Activated CD4-positive, alpha-beta T cell treated with anti-CD3 and anti-CD28 coated beads, Interleukin-2, Interleukin-4, amounts not matched to agents 100 ng/mL and 50 ng/mL, durations not matched to agents 16 hours and 8 hours (primary cell): ENCODE measurements at regions not wholly inside any gene's neighbourhood (a gene's known extent, or its start where the extent isn't known, plus 50 kb on each side); places are given as distances from the start of the nearest gene placed in this dataset.

Experiments
- DNase-seq: peaks from one replicate; pipeline ENCODE4 v3.0.0-alpha.2; 2020; ENCODE audit warnings: low spot score

DNA sequence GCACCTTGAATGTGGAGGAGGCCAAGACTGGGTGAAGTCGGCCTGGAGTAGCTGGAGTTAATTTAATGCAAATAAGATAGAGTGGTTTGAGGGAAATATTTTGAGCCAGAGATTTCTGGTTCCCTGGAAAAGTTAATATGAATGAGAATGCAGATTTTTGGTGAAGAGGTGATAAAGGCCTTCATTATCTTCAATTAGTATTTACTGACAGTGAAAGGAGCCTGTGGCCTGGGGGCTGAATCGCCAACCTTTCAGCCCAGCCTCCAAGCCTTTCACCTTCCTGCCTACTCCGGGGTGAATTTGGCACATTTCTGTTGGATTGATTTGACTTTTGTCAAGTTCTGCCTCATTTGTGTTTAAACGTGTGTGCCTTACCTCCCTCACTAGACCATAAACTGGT is 147.8 kb downstream of the SOX2 start:
- no peak for DNase-seq

DNA sequence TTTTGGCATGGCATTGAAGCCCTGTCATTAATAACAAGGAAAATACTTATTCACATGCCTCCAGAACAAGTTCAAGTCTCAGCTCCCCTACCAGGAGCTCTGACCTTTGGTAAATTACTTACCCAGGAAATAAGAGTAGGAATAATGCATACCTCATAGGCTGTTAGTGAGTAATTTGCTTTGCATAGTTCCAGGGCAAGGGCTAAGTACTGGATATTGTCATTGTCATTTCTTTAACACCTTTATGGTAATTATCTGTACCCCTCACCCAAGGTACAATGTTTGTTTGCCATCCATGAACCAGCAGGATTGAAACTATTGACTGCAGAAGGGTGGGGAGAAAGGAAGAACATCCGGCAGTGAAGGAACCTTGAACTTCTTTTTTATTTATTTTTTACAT is 148.5 kb downstream of the SOX2 start:
- no peak for DNase-seq

DNA sequence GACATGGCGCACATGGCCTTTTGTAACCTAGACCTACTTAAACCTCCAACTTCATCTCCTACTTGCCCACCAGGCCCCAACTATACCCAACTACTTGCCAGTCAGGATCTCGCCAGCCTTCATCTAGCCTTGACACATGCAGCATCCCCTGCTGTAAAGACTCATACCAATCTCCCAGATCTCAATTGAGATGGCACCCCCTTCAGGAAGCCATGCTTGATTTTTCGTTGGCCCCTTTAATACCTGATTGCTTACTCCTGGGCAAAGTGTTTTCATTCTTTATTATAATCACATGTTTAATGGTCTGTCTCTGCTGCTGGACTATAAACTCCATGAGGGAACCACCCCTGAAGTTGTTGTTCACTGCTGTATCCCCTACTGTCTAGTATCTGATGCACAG is 150.8 kb downstream of the SOX2 start:
- DNase-seq: no peak

DNA sequence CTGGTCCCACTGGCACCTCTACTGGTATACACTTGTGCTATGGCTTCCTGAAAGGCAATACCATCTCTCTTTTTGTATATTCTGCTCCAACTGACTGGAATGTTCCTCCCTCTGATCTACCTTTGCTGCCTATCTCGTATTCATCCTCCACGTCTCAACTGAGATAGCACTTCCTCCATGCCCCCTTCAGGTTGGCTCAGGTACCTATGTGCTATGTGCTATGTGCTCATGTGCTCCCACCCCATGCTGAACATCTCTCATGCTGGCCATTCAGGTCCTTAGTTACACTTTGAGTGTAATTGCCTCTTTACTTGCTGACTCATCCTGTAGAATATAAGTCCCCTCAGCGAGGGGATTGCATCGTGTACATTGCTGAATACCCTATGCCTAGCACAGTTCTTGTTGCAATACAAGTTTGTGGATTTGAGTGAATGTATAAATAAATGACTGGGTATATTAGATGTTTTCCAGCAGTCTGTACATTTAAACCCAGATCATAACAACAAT is 156.9 kb downstream of the SOX2 start:
- DNase-seq: no peak

DNA sequence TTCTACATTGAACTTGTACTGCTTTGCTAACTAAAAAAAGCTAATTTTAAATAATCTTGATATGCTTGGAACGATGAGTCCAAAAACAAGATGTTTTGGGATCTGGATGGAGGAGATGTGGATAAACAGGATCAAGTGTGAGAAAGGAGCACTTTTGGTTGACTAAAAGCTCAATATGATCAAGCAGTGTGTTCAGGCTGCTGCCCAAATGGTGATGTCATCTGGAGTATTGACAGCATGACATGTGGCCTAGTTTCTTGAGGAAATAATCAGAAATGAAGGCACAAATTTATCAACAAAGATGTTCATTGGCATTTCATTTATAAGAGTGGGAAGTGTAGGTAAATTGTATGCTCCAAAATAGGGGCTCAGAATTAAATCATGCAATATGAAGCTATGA is 161.2 kb downstream of the SOX2 start:
- no peak for DNase-seq

DNA sequence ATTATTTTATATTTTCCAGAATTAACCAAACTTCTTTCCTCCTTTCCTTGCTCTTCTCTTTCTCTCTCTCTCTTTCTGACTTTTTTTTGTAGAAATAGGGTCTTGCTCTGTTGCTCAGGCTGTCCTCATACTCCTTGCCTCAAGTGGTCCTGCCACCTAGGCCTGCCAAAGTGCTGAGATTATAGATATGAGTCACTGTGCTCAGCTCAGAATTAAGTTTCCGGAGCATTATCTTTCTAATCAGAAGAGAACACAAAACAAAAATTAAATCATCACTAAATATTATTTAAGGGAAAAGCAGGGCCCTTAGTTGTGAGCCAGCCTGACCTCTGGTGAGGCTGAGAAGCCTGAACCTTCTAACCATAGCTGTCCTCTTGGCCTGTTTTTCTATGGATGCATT is 168.2 kb downstream of the SOX2 start:
- DNase-seq: no peak

DNA sequence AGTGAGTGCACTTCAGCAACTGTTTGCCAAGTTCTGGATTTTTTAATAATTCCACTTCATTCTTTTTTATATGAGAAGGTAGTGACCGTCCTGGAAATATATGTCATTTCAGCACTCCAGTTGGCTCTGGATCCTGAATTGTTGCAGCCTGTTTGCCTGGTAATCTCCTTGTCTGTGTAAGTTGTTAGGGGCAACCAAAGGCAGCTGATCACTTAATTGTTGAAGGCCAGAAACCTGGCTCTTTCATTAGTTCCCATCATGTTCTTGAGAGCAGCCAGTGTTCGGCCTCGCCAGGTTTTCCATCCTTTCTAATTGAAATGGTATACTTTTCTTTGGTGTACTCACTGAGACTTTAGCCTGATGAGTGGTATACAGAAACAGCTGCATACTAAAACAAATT is 168.6 kb downstream of the SOX2 start:
- no peak for DNase-seq

DNA sequence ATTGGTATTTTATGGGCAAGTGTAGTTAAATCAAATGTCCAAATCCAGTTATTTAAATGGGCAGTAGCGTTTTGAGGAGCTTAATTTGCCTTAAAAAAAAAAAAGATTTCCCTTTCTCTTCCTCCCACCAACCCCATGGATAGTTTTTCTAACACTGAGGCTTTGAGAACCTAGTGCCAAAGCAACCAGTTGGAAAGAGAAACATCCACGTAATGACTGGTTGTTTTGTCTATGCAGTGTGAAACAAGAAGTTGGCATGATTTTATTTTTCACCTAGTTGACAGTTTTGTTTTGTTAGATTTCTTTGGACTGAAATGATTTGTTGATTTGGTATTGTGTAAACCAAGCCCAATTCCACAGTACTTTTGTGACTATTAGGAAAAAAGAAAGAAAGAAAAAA is 170.0 kb downstream of the SOX2 start:
- DNase-seq: no peak

DNA sequence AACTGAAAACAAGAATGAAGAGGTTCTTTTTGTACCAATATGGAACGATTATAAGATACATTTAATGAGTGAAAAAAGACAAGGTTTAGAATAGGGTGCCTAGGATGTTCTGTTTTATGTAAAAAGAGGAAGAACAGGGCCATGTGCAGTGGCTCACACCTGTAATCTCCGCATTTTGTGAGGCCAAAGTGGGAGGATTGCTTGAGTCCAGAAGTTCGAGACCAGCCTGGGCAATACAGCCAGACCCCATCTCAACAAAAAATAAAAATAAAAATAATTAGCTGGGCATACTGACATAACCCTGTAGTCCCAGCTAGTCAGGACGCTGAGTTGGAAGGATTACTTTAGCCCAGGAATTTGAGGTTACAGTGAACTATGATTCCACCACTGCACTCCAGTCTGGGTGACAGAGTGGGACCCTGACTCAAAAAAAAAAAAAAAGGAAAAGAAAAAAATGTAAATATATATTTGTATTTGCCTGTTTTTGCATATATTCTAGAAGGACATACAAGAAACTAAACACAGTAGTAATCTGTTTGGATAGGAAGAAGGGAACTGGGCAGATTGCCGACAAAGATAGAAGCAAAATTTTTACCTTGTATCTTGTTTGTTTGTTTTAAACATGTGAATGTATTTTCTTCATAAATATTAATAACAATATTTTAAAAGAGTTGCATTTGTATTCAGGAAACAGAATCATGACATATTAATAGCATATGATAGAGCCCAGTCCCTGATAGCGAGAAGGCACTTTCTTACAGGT is 174.3 kb downstream of the SOX2 start:
- no peak for DNase-seq

DNA sequence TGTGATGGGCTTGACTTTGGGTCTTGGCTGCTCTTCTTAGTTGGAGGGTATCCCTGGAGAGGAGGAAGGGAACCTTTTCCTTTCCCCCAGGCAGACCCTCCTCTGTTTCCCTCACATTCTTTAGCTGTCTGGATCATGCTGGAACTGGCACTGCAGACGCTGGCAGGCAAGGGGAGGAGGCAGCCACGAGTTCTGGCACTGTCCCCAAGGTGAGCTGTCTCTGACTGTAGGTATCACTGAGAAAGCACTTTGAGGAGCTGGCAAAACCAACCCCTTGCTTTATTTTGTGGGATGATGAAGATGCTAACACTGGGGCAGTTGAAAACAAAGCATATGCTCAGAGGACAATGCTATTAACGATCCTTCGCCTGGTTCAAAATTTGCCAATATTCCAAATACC is 175.0 kb downstream of the SOX2 start:
- no peak for DNase-seq

DNA sequence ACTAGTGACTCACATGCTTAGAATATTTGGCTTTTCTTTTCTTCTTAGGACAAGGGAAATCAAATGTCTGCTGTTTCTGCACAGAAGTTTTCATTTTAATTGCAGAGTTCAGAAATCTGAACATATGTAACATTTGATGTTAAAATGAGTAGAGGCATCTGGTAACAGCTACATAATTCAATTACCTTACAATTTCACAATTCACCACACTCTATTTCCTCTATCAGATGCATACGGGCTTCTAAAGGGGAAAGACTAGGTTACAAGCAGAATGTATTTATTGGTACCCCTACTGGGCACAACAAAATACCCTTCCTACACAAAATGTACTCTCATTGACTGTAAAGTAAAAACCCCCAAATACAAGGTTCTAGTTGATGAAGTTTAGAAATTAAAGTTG is 176.0 kb downstream of the SOX2 start:
- DNase-seq: no peak

DNA sequence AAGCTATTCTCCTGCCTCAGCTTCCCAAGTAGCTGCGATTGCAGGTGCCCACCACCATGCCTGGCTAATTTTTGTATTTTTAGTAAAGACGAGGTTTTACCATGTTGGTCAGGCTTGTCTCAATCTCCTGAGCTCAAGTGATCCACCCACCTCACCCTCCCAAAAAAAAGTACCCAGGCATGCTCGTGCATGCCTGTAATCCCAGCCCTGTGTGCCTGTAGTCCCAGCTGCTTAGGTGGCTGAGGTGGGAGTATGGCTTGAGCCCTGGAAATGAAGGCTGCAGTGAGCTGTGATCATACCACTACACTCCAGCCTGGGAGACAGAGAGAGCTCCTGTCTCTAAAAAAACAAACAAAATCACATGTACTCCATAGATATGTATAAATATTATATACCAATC is 176.5 kb downstream of the SOX2 start:
- DNase-seq: no peak

DNA sequence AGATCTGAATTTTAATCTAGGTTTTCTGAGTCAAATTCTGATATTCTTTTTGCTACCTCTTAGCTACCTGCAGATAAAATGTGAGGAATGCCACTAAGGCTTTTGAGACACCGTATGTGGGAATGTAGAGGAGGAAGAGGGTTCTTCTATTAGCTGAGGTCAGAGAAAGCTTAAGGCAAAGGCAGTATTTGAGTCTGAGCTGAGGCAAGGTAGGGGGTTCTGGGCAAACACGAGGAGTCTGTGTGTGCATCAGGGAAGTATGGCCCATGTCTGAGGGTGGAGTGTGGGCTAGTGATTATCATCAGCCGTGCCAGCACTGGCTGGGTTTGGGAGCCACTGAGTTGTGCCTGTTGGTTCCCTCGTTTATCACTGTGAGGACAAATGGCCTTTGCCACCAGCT is 181.1 kb downstream of the SOX2 start:
- no peak for DNase-seq

DNA sequence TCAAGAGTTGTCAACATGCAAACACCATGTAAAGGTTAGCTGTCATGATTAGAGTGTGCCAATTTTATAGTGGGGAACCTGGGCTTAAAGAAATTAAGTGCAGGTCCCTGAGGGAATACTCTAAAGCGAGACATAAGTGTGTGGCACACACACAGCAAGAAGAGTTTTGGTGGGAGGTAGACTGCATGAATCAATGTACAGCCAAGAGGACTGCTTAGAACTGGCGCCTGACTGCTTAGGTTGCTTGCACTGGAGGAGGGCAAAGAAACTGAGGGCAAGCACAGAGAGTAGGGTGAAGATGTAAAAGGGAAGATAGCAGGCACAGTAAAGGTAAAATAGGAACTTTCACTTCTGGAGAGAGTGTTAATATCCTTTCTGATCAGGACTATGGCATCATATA is 184.9 kb downstream of the SOX2 start:
- no peak for DNase-seq

DNA sequence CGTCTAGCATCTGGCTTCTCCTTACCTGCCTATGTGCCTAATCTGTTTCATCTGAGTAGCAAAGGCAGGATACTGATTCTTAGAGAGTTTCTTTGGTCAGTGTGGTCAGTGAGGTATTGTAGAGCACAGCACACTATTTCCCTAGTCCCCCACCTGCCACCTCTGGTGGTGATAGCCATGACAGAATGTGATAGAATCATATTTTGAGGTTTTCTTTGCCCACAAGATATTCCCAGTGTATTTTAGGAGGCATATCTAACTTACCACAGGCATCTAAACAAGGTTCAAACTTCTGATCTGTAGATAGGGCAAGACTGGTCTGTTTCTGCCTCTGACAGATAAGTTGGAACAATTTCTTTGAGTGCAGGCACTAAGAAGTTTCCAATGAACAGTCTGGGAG is 188.0 kb downstream of the SOX2 start:
- DNase-seq: no peak

DNA sequence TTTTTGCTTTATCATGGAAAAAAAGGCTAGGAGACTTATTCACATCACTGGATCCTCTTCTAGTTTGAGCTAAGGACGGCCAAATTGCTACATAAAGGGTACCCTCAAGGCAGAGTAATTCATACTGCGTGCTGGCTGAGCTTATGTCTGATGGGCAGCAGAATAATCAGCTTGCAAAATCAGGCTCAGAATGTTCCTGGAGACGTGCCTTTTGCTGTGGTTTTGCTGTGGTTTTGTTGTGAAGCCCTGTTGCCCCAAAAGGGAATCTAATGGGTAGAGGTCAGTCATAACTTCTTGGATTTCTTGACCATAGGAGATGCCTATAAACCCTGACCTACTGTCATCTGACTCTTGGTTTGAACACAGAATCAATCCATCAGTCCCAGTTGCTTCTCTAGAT is 189.9 kb downstream of the SOX2 start:
- DNase-seq: no peak

DNA sequence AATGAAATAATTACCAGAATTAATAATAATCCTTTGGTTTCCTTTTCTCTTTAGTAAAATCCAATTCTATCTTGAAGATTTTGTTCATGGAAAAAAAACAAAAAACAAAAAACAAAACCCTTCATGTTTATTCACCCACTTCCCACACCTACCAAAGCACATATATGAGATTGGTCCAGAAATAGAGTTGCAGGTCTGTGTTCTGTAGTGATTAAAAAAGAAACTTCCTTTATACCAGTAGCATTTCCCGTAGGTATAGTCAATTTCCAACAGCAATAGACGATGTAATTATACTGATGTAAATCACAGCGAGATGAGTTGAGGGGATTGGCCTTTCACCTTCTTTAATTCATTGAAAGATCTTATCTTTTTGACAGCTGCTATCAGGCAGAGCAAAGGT is 194.6 kb downstream of the SOX2 start:
- no peak for DNase-seq

DNA sequence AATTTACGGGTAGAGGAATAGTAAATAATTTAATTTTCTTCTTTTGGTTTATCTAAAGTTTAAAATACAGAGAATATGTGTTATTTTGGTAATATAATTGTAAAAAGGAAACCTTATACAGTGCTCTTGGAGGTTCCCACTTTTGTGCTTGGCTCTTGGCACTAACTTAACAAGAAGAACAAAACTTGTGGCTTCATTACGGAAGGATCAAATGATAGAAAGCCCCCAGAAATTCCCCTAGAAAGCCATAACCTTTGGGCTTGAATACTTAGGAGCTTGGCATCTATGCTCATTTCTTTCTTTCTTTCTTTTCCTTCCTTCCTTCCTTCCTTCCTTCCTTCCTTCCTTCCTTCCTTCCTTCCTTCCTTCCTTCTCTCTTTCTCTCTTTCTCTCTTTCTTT is 197.5 kb downstream of the SOX2 start:
- no peak for DNase-seq

DNA sequence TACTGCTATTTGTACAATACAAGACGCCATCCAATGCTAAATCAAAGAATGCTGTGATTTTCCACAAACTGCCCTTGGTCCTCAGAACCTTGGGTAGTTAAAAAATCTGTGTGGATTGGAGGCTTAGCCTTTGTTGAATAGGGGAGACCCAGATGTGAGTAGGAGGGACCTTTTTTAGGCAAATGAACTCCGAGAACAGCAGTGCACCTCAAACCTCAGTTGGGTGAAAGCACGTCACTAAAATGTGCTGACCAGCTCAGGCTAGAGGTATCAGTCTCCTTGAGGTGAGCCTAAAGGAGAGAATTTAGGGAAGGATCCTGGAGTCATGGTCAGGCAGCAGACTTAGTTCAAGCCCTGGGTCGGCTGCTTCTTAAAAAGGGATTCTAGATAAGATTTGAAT is 200.7 kb downstream of the SOX2 start:
- no peak for DNase-seq

DNA sequence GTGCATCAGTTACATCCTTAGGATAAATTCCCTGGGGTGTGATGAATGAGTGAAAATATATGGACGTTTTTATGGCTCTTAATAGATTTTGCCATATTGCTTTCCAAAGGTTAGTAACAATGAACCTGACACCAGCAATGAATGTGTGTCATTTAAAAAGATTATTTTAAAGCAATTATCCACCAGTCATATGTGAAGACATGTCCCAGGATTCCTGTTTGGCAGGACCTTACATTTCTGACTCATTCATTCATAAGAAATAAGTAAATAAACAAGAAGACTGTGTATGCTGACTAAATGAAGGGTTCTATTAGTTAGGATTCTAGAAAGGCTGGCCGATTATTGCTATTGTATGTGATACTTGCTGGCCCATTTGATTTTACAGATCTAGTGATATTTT is 201.5 kb downstream of the SOX2 start:
- DNase-seq: no peak

DNA sequence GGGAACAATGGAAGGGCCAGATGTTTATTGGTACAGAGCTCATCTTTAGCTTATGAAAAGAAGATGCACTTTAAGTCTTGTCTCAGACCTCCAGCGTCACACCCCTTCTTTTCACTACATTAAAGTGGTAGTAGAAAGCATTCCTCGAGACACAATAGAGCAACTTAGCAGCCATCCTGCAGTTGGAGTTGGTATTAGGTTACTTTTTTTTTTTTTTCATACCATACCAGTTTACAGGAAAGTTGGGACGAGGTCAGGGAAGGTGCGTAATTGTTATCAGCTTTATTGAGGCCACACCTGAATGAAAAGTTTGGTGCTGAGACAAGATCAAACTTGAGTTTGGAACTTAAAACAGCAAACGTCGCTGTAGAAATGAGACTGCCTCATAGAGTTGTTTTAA is 203.8 kb downstream of the SOX2 start:
- no peak for DNase-seq

DNA sequence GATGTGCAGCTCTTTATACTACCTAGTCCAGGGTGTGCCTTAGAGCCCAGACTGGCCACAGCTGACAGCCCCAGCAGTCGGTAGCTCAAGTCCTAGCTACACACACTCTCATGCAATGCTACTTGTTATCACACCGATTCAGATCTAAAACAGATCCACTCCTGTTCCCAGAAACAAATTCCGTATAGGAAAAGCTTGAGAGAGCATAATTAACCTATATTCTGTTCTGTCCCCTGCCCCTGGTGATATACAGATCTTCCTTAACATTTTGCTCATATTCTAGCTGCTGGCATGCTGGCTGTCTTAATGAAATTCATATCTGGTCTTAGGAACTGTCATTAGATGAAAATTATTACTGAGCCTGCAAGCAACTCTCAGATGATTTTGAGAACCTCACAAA is 204.3 kb downstream of the SOX2 start:
- no peak for DNase-seq

DNA sequence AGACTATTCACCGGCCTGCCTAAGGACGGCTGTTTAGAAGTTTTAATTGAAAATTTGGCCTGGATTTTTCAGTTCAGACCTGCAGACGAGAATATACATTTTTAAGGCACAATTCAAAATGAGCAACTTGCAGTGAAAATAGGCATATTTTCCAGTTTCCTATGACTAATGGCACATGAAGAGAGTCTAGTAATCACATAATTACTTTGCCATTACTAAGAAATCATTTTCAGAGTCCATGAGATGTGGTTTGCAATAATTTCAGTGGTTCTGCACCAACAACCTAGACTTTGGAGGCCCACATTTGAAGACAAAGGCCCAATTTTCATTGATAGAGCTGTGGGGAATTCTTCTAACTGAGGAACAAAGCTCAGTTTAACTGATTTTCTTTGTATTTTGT is 205.3 kb downstream of the SOX2 start:
- no peak for DNase-seq

DNA sequence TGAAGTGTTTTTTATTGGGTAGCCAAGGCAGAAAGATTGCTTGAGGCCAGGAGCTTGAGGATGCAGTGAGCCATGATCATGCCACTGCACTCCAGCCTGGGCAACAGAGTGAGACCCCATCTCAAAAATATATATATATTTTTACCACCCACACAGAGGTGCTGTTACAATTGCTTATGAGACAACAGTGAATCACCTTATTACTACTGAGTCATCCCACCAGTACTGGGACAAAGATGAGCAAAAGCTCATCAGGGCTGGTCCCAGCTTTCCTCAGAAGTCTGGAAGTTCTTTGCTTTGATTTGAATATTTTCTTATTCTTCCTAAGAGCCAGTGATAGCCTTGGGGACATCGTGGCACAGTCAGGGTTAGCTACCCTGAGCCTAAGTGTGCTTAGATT is 207.7 kb downstream of the SOX2 start:
- no peak for DNase-seq

DNA sequence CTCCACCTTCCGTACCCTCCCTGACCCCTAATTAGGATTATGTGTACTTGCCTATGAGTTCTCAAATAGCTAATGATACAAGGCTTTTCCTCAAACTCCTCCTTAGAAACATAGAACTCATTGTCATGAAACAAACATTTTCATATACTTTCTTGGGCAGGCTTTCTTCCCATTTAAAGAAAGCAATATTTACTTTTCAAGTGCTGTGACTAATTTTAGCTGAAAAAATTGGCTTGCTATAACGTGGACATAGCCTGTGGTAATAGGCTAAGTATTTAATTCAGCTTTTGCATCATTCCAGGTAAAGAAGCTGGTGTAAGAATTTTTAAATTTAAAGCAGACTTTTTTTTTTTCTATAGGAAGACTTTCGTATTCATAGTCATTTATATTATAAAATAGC is 208.7 kb downstream of the SOX2 start:
- DNase-seq: no peak
